NCI-H69 (cell line): ENCODE measurements at regions not wholly inside any gene's neighbourhood (a gene's known extent, or its start where the extent isn't known, plus 50 kb on each side); places are given as distances from the start of the nearest gene placed in this dataset.
"Not testable (repeated sequence)": the region's sequence is repeated elsewhere in the genome, so short reads cannot be mapped to it uniquely, and the experiment has no call there.

Experiments
- DNase-seq: peaks from one replicate; lab custom pipeline; 2025; lab: John Stamatoyannopoulos, UW

DNA sequence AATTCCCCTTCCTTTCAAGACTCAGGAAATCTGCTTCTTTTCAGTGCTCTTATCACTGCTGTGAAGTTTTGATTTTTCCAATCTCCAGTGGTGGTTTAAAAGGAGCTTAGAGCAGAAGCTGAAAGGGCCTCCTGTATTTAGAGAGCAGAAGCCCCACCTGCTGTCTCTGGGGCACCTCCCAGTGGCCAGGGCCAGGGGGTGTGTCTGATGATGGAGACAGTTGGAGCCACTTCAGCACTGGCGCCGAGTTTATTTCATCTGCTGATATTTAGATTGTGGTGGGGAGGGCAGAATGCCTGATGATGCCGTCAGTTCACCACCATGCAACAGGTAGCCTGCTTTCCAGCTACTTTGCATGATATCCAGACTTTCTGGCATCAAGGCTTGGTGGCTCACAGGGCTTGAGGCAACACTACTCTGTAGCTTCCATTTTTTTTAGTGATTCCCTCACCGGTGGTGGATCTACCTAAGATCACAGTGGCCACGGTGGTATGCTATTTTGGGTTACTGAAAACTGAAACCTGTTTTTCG, 371.9 kb downstream of the KCNRG start:
- peak; percentile 91 for DNase-seq

DNA sequence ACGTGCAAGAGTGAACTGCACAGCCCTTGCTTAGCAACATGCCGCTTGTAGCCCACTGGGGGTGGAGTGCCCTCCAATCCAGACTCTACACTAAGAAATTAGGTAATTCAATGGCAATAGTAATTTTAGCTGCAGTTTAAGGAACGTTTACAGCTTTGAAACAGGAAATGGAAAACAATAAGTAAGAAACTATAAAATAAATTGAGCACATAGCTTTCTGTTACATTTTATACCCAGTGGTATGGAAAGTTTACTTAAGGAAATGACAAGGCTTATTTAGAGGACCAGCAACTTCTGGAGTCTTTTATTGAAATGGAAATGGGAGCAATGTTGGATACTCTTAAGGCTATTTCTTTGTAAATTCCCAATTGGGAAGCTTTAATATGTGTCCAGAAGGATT, 373.2 kb downstream of the KCNRG start:
- peak; percentile 20 for DNase-seq

DNA sequence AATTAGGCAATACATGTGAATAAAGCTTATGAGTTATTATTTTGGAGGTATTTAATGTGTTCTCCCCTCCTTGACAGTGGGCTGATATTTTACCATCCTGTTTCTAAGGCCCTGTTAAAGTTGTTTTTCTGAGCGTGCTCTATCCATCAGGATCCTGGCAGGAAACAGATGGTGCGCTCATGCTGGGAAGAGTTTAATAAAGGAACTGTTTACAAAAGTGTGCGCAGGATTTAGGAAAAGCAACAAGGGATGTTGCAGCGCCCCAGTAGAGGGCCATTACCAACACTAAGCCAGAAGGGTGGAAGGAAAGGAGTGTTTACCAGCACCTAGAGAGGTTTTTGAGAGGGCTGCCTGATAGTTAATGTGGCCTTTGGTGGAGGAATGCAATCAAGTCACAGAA, 374.5 kb downstream of the KCNRG start:
- DNase-seq, result peak; percentile 92

DNA sequence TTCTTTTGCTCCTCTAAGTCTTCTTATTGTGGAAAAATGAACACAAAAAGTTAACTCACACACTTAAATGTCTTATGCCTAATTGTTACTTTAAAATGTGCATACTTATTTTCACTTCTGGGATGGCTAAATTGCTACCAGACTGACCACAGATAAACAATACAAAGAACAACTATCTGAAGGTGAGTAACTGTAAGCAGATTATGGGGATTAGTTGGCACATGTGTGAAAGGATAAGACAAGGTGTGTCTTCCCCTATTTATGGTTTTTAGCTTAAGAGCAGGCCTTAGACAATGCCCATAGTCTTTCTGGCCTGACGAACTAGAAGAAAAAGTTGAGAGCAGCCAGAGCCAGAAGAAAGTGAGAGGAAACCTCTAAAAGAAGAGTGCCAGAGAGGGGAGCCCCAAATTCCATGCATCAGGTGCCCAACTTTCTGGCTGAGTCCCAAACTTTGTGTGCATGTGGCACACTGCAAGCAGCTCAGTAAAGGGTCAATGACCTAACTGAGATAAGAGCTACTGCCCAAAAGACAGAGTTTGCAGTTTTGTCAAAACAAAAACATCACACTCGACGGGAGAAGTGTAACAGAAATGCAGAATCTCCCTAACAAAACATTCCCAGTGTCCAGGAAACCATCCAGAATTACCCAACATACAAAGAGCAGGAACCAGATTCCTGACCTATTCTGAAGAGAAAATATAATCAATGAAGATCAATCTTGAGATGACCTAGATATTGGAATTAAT, 375.4 kb downstream of the KCNRG start:
- DNase-seq, result peak; percentile 45

DNA sequence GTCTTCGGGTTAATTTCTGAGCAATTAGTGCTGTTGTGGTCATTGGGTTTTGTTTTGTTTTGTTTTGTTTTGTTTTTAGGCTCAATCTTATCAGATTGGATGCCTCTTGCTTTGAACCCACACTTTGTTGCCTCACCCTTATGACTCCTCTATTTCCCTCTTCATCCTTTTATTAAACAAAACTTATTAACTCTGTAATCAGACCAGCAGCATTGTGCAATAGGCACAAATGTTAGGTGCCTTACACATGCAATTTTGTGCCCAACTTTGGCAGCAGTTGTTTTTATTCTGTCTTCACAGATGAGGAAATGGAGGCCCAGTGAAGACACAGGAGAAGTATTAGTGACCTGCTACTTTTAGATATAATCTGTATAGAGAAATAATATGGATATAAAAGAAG, 377.7 kb downstream of the KCNRG start:
- DNase-seq, result peak; percentile 38

DNA sequence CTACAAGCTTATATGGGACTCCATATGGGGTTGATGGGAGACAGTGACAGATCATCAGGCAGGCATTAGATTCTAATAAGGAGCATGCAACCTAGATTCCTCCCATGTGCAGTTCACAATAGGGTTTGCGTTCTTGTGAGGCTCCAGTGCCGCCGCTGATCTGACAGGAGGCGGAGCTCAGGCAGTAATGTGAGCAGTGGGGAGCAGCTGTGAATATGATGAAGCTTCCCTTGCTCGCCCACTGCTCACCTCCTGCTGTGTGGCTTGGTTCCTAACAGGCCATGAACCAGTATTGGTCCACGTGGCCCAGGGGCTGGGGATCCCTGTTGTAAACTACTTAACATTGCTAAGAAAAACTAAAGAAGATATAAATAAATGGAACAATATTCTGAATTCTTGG, 378.4 kb downstream of the KCNRG start:
- DNase-seq, result peak; percentile 92

DNA sequence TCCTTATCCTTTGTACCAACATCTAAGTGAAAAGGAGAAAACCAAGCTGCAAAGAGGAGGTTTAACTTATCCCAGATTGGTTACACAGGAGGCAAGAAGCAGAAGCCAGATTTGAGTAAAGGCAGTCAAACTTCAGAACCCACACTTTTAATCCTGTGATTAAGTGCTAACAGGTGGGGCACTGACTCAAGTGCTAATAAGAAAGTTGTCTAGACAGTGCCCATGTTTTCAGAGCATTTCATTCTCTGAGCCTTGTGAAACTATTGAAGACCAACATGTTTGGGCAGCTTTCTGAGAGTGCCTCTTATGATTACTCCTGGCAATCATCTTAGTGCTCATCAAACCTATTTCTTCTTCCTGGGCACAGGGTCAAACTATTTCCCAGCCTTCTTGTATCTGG, 380.8 kb downstream of the KCNRG start:
- DNase-seq, result no peak

DNA sequence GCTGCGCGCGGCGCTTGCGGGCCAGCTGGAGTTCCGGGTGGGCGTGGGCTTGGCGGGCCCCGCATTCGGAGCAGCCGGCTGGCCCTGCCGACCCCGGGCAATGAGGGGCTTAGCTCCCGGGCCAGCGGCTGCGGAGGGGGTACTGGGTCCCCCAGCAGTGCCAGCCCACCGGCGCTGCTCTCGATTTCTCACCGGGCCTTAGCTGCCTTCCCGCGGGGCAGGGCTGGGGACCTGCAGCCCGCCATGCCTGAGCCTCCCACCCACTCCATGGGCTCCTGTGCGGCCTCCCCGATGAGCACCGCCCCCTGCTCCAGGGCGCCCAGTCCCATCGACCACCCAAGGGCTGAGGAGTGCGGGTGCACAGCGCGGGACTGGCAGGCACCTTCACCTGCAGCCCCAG, 381.4 kb downstream of the KCNRG start:
- DNase-seq, result not testable (repeated sequence)

DNA sequence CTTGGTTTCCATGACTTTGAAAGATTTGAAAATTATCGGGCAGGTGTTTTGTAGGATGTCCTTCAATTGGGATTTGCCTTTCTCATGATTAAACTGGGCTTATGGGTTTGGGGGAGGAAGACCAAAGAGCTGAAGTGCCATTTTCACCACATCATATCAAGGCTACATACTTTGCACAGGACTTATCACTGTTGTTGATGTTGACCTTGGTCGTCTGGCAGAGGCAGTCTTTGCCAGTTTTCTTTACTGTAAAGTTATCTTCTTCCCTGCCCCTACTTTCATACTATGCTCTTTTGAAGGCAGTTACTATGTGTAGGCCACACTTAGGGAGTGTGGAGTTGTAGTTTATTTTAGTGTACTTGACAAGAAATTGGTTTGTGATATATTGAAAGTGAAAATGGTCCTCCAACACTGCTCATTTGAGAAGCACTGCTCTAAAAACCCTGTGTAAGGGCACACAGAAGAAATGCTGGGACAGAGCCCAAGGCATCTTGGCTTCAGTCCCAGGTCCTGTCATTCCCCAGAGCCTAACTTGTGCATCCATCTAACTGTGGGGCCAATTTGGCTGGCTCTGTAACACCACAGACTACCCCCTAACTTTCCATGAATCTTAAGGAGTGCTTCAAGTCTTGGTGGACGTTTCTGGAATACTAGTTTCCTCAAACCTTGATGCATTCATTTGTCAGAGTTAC, 384.9 kb downstream of the KCNRG start:
- peak; percentile 45 for DNase-seq

DNA sequence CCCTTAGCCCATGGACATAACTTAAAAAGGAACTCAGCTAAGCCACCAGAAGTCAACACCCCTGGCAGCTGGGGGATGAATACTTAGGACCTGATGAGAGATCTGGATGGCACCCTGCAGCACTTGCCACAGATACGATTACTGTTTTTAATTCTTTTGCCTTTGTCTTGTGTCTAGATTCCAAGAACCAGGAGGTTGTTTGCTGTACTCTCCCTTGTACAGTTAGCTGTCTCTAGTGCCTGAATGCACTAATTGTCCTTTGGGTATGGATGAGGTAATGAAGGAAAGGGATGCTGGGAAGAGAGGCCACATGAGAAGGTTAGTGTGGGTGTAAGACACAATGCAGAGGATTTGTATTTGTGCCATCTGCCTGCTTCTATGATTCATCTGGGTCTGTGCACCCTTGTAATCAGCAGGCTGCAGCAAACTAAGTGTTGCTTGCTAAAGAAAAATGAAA, 385.8 kb downstream of the KCNRG start:
- peak; percentile 75 for DNase-seq

DNA sequence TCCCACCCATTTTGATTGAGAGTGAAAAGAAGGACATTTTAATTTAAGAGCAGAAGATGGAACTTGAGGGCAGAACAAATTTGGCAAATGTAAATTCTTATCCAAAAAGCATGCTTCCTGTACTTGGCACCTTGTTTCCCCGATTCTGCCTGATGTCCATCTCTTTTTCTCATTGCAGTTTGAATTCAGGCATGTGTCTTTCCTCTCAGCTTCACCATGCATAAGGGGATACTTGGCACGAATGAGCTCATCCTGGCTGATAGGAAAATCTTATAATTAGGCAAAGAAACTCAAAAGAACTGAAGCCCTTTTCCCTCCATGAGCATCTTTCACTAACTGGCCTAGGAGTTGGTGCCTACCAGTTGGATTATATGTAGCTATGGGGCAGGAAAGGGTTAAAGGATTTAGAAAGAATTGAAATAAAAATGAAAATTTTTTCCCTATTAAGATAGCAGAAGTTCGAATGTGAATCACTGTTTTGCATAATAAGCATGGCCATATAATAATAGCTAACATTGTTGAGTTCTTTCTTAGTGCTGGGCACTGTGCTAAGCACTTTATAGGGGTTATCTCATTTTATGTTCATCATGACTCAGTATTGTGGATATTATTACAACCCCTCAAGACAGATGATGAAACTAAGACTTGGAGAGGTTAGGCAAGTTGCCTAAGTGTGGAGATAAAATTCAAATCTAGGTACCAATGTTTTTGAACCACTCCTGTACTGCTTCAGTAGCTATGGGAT, 386.6 kb downstream of the KCNRG start:
- no peak for DNase-seq

DNA sequence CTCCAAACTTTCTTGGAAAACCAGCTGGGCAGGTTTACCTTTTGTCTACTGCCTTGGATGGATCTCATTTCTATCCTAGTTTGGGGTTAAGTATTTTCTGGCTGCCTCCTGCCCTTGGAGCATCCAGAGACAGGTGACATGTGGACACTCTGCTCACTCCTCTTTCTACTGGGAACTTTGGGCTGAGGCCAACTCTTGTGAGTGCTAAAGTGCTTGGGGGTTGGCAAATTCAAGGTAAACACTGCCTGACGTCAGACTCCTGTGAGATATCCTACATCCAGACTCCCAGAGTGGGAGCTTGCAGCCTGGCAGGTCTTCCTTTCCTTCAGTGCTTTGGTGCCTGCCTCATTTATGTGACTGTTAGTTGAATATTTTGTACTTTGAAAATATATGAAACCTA, 388.1 kb downstream of the KCNRG start:
- peak; percentile 92 for DNase-seq

DNA sequence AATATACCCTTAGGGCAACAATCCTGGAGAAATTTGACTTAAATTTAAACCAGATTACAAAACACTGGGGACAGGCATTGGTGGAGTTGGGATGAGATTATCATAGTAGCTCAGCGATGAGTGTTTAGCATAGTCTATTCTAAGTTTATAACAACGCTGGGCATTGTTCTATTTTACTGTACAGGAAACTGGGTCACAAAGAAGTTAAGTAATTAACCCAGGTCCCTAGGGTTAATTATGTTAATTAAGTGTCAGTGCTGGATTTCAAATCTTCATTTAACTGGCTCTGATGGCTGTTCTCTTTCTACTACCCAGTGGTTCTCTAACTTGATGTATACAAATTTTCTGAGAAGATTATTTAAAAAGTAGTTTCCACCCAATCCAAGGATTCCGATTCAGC, 388.9 kb downstream of the KCNRG start:
- DNase-seq, result no peak

DNA sequence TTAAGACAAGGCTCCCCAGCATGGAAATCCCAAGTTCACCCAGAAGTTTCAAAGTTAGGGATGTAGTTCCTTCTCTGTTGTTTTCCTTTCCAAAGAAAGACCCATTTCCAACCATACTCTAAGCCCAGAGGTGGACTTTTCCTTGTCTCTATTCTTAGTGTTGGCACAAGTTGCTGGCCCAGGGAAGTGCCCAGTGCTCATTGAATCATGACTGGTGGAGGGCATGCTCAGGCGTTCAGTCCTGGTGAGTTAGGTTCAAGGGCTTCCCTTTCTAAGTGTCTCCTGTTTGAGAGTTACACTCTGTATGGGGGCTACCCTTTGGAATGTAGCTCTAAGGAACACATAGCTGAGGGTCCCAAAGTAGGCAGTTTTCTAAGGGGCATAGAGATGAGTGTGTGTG, 389.5 kb downstream of the KCNRG start:
- DNase-seq, result no peak

DNA sequence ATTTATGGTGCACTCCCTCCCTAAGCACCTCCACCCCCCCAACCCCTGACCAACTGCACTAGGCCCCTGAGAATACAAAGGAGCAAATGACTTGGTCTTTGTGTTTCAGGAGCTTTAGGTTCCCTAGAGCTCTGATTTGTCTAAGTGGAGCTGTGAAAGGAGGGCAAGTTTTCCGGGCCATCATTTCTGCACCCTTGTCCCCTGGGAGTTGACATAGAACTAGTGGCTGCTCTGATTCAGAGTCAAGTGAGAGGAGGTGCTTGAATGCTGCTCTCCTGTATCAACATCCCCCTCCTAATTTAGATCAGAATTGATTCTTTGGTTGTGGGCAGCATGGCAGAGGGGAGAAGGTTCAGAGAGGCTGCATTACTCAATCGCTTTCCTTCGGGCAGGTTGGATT, 391.6 kb downstream of the KCNRG start:
- DNase-seq, result peak; percentile 48

DNA sequence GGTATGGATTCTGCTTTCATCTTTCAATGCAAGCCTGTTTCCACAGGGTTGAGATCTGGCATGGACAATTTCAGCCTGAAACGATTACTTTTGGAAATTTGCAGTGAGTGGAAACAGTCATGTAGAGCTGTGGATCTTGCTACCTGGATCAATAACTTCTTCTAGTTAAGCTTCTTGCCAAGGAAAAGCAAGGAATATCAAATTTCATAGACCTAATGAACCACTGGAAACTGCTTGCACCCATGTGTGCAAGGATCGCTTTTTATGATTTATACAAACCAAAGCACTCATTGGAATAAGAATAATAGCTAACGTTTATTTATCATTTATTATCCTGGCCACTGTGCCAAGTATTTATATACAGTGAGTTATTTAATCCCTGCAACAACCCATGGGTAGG, 392.8 kb downstream of the KCNRG start:
- DNase-seq, result no peak

DNA sequence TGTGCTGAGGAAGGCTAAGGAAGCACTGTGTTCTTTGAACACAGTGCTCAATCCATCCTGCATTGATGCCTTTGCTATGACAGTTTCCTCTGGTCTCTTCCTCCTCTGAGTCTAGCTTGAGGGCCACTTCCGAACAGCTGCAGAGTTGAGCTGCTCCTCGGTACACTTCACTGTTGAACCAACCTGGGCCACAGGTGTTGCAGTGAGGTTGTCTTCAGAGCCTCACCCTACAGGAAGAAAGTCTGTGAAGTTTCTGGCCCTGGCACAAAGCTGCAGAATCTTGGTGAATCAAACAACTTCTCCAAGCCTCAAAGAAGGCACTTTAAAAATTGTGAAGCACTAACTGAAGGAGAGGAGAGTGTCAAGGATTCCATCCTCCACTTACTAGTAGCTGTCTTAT, 394.0 kb downstream of the KCNRG start:
- DNase-seq, result no peak

DNA sequence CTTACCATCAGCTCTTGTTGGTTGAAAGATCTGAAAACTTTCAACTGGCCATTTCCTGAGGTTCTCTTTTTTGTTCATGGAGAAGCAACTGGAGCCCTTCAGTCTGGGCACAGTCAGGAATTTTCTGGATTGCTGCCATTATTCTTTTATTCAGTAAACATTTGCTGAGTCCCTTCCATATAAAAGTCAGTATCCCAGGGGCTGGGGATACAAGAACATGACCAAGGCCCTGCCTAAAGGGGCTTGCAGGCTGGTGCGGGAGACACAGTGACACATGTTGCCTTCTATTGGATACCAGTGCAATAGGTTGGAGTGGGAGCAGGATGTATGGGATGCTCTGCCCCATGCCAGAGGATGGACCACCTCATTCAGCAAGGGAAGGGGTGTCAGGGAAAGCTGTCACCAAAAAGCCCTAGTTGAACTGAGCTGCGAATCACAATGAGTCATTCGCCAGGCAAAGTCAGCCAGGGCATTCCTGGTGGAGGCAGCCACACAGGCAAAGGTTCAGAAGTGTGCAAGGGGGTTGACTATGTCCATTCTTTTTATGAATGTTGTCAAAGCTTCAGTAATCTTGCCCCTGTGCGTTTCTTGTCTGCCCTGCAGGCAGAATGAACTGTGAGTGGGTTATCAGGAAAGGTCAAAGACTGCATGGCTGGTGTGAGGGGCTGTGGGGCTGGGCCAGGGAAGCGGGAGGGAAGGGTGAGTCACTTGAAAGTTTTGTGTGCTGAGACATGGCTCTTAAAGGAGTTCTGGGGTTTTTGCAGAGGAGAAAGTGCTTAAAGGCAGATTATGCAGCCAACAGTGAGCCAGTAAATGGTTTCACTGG, 395.9 kb downstream of the KCNRG start:
- DNase-seq, result peak; percentile 13

DNA sequence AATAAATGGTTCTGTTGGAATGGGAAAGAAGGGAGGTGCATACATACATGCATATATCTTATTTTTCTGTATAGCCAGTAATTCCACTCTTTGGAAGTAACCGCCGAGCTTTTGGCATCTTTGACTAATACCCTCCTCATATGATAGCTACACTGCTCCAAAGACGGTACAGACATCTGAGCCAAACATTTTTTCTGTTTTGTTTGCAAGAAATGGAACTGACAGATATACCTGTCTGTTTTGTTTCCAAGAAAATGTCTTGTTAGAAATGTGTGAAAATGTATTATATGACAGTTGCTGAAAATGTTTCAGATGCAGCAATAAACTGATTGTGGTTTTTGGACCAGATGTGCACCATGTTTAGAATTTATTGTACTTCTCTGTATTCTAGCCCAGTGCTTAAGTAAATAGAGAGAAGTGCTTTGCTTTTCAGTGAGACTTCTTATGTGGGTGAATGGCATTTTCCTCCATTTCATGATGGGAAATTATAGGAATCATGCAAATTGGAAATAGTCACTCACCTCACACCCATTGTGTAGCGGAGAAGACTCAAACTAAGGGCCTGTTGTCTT, 396.9 kb downstream of the KCNRG start:
- no peak for DNase-seq

DNA sequence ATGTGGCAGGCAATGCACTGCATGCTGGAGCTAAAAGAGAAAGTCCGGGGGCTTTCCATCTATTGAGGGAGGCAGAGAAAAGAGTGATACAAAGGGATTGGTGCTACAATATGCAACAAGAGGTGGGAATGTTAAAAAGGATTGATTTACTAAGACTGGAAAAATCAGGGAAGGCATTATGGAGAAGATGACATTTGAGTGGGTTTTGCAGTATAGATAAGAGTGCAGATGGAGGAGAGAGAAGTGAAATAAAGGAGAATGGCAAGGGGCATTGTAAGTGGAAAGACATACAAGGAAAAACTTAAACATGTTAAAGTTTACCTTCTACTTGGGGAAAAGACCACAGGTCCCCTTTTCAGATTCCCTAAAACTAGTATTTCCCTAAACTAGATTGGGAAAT, 399.4 kb downstream of the KCNRG start:
- DNase-seq, result no peak

DNA sequence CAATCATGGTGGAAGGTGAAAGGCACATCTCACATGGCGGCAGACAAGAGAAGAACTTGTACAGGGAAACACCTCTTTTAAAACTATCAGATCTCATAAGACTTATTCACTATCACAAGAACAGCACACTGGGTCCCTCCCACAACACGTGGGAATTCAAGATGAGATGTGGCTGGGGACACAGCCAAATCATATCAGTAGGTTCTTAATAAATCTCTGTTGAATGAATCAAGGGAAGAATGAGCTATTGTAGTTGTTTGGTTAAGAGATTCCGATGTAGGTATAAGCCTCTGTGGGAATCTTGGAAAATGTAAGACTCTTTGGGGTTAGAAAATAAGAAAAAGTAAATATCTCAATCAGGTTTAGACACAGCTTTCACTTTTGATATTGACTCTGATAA, 400.2 kb downstream of the KCNRG start:
- DNase-seq, result no peak

DNA sequence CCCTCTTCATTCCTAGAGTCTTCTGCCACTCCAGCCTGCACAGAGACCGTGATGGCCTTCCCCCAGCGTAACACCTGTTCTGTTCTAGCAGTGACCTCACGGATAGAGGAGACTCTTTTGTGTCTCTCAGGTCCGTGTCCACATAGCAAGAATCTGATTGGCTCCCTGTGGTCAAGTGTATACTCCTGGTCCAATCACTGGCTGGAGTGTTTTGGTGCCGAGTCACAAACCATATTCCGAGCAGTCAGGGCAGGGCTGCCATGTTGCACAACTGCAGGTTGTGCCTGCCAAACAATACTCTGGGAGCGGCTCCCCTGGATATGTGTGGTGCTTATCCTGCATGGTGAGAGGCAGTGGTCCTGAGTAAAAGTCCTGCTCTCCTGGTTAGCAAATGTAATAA, 402.4 kb downstream of the KCNRG start:
- DNase-seq, result no peak
